H9 (cell line): ENCODE measurements at regions not wholly inside any gene's neighbourhood (a gene's known extent, or its start where the extent isn't known, plus 50 kb on each side); places are given as distances from the start of the nearest gene placed in this dataset.

Experiments
- DNase-seq: peaks from one replicate; pipeline ENCODE4 v3.0.0-alpha.2; 2017
- H2AFZ ChIP-seq: one replicate; pipeline ENCODE4 v1.6.1; 2013; ENCODE audit warnings: mild to moderate bottlenecking, low read length, control low read depth, moderate library complexity
- H2AK5ac ChIP-seq: 2 replicates; pipeline ENCODE4 v1.6.1; 2013; ENCODE audit warnings: low read length, control low read depth, mixed read lengths; ENCODE audit not compliant: insufficient read length
- H2BK120ac ChIP-seq: one replicate; pipeline ENCODE4 v1.6.1; 2013; ENCODE audit warnings: low read depth, mild to moderate bottlenecking, low read length, control low read depth, inconsistent platforms; ENCODE audit not compliant: poor library complexity, severe bottlenecking
- H2BK12ac ChIP-seq: 2 replicates; pipeline ENCODE4 v1.6.1; 2013; ENCODE audit warnings: low read length, control low read depth, mixed read lengths, low read depth; ENCODE audit not compliant: insufficient read length
- H2BK15ac ChIP-seq: 2 replicates; pipeline ENCODE4 v1.6.1; 2013; ENCODE audit warnings: low read depth, low read length, control low read depth
- H2BK20ac ChIP-seq: one replicate; pipeline ENCODE4 v1.6.1; 2013; ENCODE audit warnings: low read depth, mild to moderate bottlenecking, low read length, control low read depth, inconsistent platforms; ENCODE audit not compliant: poor library complexity, severe bottlenecking
- H2BK5ac ChIP-seq: 2 replicates; pipeline ENCODE4 v1.6.1; 2013; ENCODE audit warnings: low read length, control low read depth, mixed read lengths; ENCODE audit not compliant: insufficient read length
- H3K14ac ChIP-seq: 2 replicates; pipeline ENCODE4 v1.6.1; 2013; ENCODE audit warnings: low read length, control low read depth; ENCODE audit not compliant: insufficient read depth
- H3K18ac ChIP-seq: 2 replicates; pipeline ENCODE4 v1.6.1; 2013; ENCODE audit warnings: low read depth, mild to moderate bottlenecking, mixed read lengths, low read length, control low read depth; ENCODE audit not compliant: insufficient read length
- H3K23ac ChIP-seq: 2 replicates; pipeline ENCODE4 v1.6.1; 2013; ENCODE audit warnings: low read length, control low read depth, mixed read lengths, low read depth; ENCODE audit not compliant: insufficient read length
- H3K23me2 ChIP-seq: 2 replicates; pipeline ENCODE4 v1.6.1; 2013; ENCODE audit warnings: low read depth, mild to moderate bottlenecking, mixed read lengths, low read length, control low read depth; ENCODE audit not compliant: insufficient read length, poor library complexity, severe bottlenecking
- H3K27ac ChIP-seq: 2 replicates; pipeline ENCODE4 v1.5.1; 2013; ENCODE audit warnings: low read length, control low read depth, mixed read lengths, low read depth; ENCODE audit not compliant: insufficient read length
- H3K27me3 ChIP-seq: 2 replicates; pipeline ENCODE4 v1.6.1; 2013; ENCODE audit warnings: low read length, control low read depth, inconsistent platforms; ENCODE audit not compliant: insufficient read depth
- H3K4ac ChIP-seq: 2 replicates; pipeline ENCODE4 v1.6.1; 2013; ENCODE audit warnings: low read depth, mild to moderate bottlenecking, control low read depth, inconsistent platforms, low read length, moderate library complexity
- H3K4me1 ChIP-seq: 2 replicates; pipeline ENCODE4 v1.6.1; 2013; ENCODE audit warnings: low read length, control low read depth, inconsistent platforms; ENCODE audit not compliant: insufficient read depth
- H3K4me2 ChIP-seq: 2 replicates; pipeline ENCODE4 v1.6.1; 2013; ENCODE audit warnings: low read length, control low read depth, mixed read lengths; ENCODE audit not compliant: insufficient read length, insufficient read depth
- H3K56ac ChIP-seq: 2 replicates; pipeline ENCODE4 v1.6.1; 2013; ENCODE audit warnings: low read depth, mild to moderate bottlenecking, mixed read lengths, low read length, control low read depth; ENCODE audit not compliant: insufficient read length
- H3K79me1 ChIP-seq: 2 replicates; pipeline ENCODE4 v1.6.1; 2013; ENCODE audit warnings: low read depth, mild to moderate bottlenecking, moderate library complexity, low read length, control low read depth, inconsistent platforms; ENCODE audit not compliant: insufficient read depth, poor library complexity, severe bottlenecking
- H3K79me2 ChIP-seq: 2 replicates; pipeline ENCODE4 v1.6.1; 2013; ENCODE audit warnings: low read length, control low read depth, inconsistent platforms; ENCODE audit not compliant: insufficient read depth
- H3K9ac ChIP-seq: 2 replicates; pipeline ENCODE4 v1.6.1; 2013; ENCODE audit warnings: low read length, control low read depth, mixed read lengths; ENCODE audit not compliant: insufficient read length; ENCODE audit errors: extremely low read depth
- H3K9me3 ChIP-seq: one replicate; pipeline ENCODE4 v1.6.1; 2013; ENCODE audit warnings: low read depth, low read length, inconsistent platforms; ENCODE audit not compliant: control insufficient read depth
- H3T11ph ChIP-seq: one replicate; pipeline ENCODE4 v1.6.1; 2013; ENCODE audit warnings: mild to moderate bottlenecking, low read length, control low read depth, inconsistent platforms
- H4K20me1 ChIP-seq: one replicate; pipeline ENCODE4 v1.6.1; 2013; ENCODE audit not compliant: control insufficient read depth, insufficient read length, insufficient read depth
- H4K5ac ChIP-seq: 2 replicates; pipeline ENCODE4 v1.6.1; 2013; ENCODE audit warnings: low read depth, mild to moderate bottlenecking, mixed read lengths, low read length, control low read depth; ENCODE audit not compliant: insufficient read length
- H4K8ac ChIP-seq: replicated peaks from 2 replicates; pipeline ENCODE4 v1.6.1; 2013; ENCODE audit warnings: low read length, control low read depth, mixed read lengths, low read depth; ENCODE audit not compliant: insufficient read length
- H4K91ac ChIP-seq: 2 replicates; pipeline ENCODE4 v1.6.1; 2013; ENCODE audit warnings: low read depth, mild to moderate bottlenecking, moderate library complexity, mixed read lengths, low read length, control low read depth; ENCODE audit not compliant: insufficient read length
- H3K27ac Mint-ChIP-seq, 3 experiments: 2 replicates in 2 of 3; 3 replicates in 1 of 3; pipeline ENCODE4 v1.8.0; 2020 to 2021; ENCODE audit warnings: mixed read lengths in 3 of 3, mild to moderate bottlenecking in 1 of 3, moderate library complexity in 1 of 3
- H3K27me3 Mint-ChIP-seq: 2 replicates; pipeline ENCODE4 v1.8.0; 2021; ENCODE audit warnings: low read depth, mild to moderate bottlenecking, moderate library complexity, mixed read lengths
- H3K36me3 Mint-ChIP-seq, 3 experiments: 2 replicates in 2 of 3; 3 replicates in 1 of 3; pipeline ENCODE4 v1.8.0; 2020 to 2021; ENCODE audit warnings: low read depth in 3 of 3, mixed read lengths in 3 of 3; ENCODE audit not compliant: insufficient read depth in 1 of 3
- H3K4me1 Mint-ChIP-seq, 2 experiments: 2 replicates each; pipeline ENCODE4 v1.8.0; 2020; ENCODE audit warnings: mixed read lengths in 2 of 2
- H3K4me3 Mint-ChIP-seq, 2 experiments: 2 replicates in 1 of 2; 3 replicates in 1 of 2; pipeline ENCODE4 v1.8.0; 2020 to 2021; ENCODE audit warnings: mild to moderate bottlenecking in 2 of 2, mixed read lengths in 2 of 2, moderate library complexity in 1 of 2
- H3K9me3 Mint-ChIP-seq, 2 experiments: 2 replicates in 1 of 2; 3 replicates in 1 of 2; pipeline ENCODE4 v1.8.0; 2020; ENCODE audit warnings: mild to moderate bottlenecking in 2 of 2, mixed read lengths in 2 of 2, moderate library complexity in 1 of 2
- CTCF ChIP-seq: fragments of 200-600 bp; sonication (generic); conservative IDR thresholded peaks from 3 replicates; pipeline ENCODE4 v1.8.0; 2021; ENCODE audit warnings: antibody characterized with exemption, mild to moderate bottlenecking

GRCh38 chr4:101727238-101727637 is 63.3 kb upstream of the BANK1 start:
- Histone ChIP-seq H3K27me3 (no peaks in the 10 kb centered on the region), H2BK120ac (no peak overlapping the region), H3K4me2 (no peak overlapping the region), H3T11ph (no peak overlapping the region), H3K79me2 (no peaks in the 10 kb centered on the region), H3K23me2 (no peaks in the 10 kb centered on the region), H3K27ac (no peak overlapping the region), H2BK20ac (no peak overlapping the region), H2AFZ (no peak overlapping the region), H3K18ac (no peak overlapping the region), H3K14ac (no peak overlapping the region), H4K5ac (no peak overlapping the region), H4K20me1 (no peaks in the 10 kb centered on the region), H2BK15ac (no peak overlapping the region), H3K4ac (no peak overlapping the region), H4K91ac (no peak overlapping the region), H4K8ac (no peak overlapping the region), H3K79me1 (no peaks in the 10 kb centered on the region), H2BK5ac (no peak overlapping the region), H3K9ac (no peak overlapping the region), H3K56ac (no peak overlapping the region), H2AK5ac (no peak overlapping the region), H3K23ac (no peak overlapping the region), H3K9me3 (no peaks in the 10 kb centered on the region), H3K4me1 (no peaks in the 10 kb centered on the region), H2BK12ac (no peak overlapping the region)
- no peak for DNase-seq
- H3K4me1 Mint-ChIP-seq, result no peaks in the 10 kb centered on the region
- TF ChIP-seq CTCF, result no peak
- no peaks in the 10 kb centered on the region for H3K9me3 Mint-ChIP-seq
- H3K27ac Mint-ChIP-seq, result no peak overlapping the region
- H3K27me3 Mint-ChIP-seq, result no peaks in the 10 kb centered on the region
- no peaks in the 10 kb centered on the region for H3K36me3 Mint-ChIP-seq
- no peak overlapping the region for H3K4me3 Mint-ChIP-seq
